ENCODE measurements at regions not wholly inside any gene's neighbourhood (a gene's known extent, or its start where the extent isn't known, plus 50 kb on each side); places are given as distances from the start of the nearest gene placed in this dataset.

DNA sequence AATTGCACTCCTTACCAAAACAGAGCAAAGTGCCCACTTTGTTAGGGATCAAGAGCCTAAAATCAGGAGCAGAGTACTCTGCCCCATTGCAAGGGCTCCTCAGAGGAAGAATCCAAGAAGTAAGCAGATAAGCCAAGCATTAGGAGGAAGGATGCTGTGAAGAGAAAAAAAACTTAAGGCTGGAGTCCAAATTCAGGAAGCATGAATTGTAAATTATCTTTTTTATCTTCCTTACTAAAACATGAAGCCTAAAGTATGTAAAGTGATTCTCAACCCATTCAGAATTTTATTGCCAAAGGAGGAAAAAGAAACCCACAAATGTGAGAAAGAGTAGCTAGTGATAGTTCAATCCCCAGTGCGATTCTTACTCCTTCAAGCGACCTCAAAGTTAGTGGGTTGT lies 523.9 kb downstream of the TAF11L14 start:
- Histone ChIP-seq H3K36me3 (no peaks in the 10 kb centered on the region), H3K4me3 (no peak overlapping the region), H3K27me3 (replicated peaks; ENCODE audit: insufficient read depth) (no peaks in the 10 kb centered on the region), H3K9me3 (no peaks in the 10 kb centered on the region), H3K4me1 (ENCODE audit: control insufficient read depth in 1 of 2, low read depth in 2 of 2) (no peaks in the 10 kb centered on the region), H3K27ac (no peak overlapping the region)
- DNase-seq (ENCODE audit: low spot score) = no peak
- TF ChIP-seq, protein P1, sequence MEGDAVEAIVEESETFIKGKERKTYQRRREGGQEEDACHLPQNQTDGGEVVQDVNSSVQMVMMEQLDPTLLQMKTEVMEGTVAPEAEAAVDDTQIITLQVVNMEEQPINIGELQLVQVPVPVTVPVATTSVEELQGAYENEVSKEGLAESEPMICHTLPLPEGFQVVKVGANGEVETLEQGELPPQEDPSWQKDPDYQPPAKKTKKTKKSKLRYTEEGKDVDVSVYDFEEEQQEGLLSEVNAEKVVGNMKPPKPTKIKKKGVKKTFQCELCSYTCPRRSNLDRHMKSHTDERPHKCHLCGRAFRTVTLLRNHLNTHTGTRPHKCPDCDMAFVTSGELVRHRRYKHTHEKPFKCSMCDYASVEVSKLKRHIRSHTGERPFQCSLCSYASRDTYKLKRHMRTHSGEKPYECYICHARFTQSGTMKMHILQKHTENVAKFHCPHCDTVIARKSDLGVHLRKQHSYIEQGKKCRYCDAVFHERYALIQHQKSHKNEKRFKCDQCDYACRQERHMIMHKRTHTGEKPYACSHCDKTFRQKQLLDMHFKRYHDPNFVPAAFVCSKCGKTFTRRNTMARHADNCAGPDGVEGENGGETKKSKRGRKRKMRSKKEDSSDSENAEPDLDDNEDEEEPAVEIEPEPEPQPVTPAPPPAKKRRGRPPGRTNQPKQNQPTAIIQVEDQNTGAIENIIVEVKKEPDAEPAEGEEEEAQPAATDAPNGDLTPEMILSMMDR (IDR thresholded peaks at IDR 0.05) = no peak
- no peak for ATAC-seq (ENCODE audit: insufficient number of reproducible peaks, low FRiP score, low read depth)

DNA sequence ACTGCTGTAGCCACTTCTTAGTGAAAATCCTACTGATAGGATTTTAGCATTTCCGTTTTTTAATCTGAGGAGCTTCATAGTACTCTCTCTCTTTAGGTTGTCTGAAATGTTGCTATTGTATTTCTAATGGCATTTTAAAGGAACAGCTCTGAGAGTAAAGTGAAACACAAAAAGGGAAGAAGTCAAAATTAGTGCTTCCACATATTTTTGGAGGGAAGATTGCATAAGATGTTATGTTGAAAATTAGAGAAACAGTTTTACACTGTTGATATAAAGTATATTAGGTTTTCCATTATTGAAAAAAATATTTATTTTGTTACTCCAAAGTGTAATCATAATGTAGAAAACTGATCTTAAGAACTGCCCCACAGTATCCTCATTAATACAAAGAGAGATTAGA lies 525.1 kb downstream of the TAF11L14 start:
- H3K4me3 ChIP-seq = no peak overlapping the region
- no peaks in the 10 kb centered on the region for H3K36me3 ChIP-seq
- H3K27ac ChIP-seq = no peak overlapping the region
- TF ChIP-seq, protein P1 (IDR thresholded peaks at IDR 0.05) = no peak
- no peaks in the 10 kb centered on the region for H3K4me1 ChIP-seq (ENCODE audit: control insufficient read depth in 1 of 2, low read depth in 2 of 2)
- no peaks in the 10 kb centered on the region for H3K9me3 ChIP-seq
- DNase-seq (ENCODE audit: low spot score) = no peak
- H3K27me3 ChIP-seq (replicated peaks; ENCODE audit: insufficient read depth) = no peaks in the 10 kb centered on the region
- ATAC-seq (ENCODE audit: insufficient number of reproducible peaks, low FRiP score, low read depth) = no peak

DNA sequence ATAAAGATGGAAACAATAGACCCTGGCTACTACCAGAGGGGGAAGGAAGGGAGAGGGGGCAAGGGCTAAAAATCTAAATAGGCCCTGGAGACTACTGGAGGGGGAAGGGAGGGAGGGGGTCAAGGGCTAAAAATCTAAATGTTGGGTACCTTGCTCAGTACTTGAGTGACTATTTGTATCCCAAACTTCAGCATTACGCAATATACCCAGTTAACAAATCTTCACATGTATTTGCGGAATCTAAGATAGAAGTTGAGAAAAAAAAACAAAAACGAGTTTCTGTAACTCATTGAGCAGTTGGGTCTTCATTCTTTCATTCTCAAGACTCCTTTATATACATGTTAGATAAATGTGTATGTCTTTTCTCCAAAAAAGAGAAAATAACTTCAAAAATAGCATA lies 537.4 kb downstream of the TAF11L14 start:
- DNase-seq (ENCODE audit: low spot score) = no peak
- TF ChIP-seq, protein P1 (IDR thresholded peaks at IDR 0.05) = no peak
- no peaks in the 10 kb centered on the region for H3K9me3 ChIP-seq
- H3K27ac ChIP-seq = no peak overlapping the region
- H3K36me3 ChIP-seq = no peaks in the 10 kb centered on the region
- H3K4me3 ChIP-seq = no peak overlapping the region
- ATAC-seq (ENCODE audit: insufficient number of reproducible peaks, low FRiP score, low read depth) = no peak
- no peaks in the 10 kb centered on the region for H3K4me1 ChIP-seq (ENCODE audit: control insufficient read depth in 1 of 2, low read depth in 2 of 2)
- no peaks in the 10 kb centered on the region for H3K27me3 ChIP-seq (replicated peaks; ENCODE audit: insufficient read depth)

DNA sequence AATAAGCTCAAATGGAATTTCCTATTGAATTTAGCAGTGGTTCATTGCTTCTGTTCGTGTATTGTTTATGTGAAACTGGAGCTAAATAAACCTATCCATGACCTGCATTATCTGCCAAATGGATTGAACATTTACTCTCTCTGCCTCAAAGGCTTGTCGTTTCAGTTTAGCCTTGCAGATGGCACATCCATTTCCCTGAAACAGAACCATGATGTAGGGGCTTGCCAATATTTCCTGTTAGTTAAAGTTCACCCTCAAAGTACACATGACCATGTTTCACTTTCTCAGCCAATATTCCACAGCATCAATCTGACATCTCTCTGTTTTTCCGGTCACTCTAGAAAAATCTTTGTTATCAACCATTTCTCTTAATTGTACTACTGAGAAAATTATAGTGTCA lies 545.3 kb downstream of the TAF11L14 start:
- TF ChIP-seq, protein P1 (IDR thresholded peaks at IDR 0.05) = no peak
- no peaks in the 10 kb centered on the region for H3K36me3 ChIP-seq
- no peak for DNase-seq (ENCODE audit: low spot score)
- no peaks in the 10 kb centered on the region for H3K4me1 ChIP-seq (ENCODE audit: control insufficient read depth in 1 of 2, low read depth in 2 of 2)
- ATAC-seq (ENCODE audit: insufficient number of reproducible peaks, low FRiP score, low read depth) = no peak
- no peak overlapping the region for H3K27ac ChIP-seq
- no peaks in the 10 kb centered on the region for H3K27me3 ChIP-seq (replicated peaks; ENCODE audit: insufficient read depth)
- no peaks in the 10 kb centered on the region for H3K9me3 ChIP-seq
- H3K4me3 ChIP-seq = no peak overlapping the region

DNA sequence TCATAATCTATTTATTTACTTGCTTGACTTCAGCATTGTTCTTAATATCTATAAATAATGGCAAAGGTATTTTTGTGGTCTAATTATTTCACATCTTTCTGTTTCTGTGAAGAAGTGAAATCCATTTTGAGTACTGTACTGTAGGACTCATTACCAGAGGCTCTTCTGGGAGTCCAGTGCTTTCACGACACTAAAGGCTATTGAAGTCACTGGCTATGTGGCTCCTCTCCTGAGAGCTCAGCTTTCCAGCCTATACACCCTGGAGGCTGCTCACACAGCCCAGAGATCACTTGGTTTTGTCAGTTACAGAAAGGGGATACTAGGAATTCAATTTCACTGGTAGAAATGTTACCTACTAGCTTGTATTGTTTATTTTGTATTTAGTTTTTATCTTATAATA lies 547.3 kb downstream of the TAF11L14 start:
- DNase-seq (ENCODE audit: low spot score) = no peak
- Histone ChIP-seq H3K36me3 (no peaks in the 10 kb centered on the region), H3K4me3 (no peak overlapping the region), H3K27me3 (replicated peaks; ENCODE audit: insufficient read depth) (no peaks in the 10 kb centered on the region), H3K4me1 (ENCODE audit: control insufficient read depth in 1 of 2, low read depth in 2 of 2) (no peaks in the 10 kb centered on the region), H3K9me3 (no peaks in the 10 kb centered on the region), H3K27ac (no peak overlapping the region)
- ATAC-seq (ENCODE audit: insufficient number of reproducible peaks, low FRiP score, low read depth) = no peak
- TF ChIP-seq, protein P1 (IDR thresholded peaks at IDR 0.05) = no peak
